RPMI8226 (cell line): ENCODE measurements at regions not wholly inside any gene's neighbourhood (a gene's known extent, or its start where the extent isn't known, plus 50 kb on each side); places are given as distances from the start of the nearest gene placed in this dataset.

Source experiments
- DNase-seq: peaks from one replicate; pipeline ENCODE4 v3.0.0-alpha.2; 2015

GRCh38 chr6:92810913-92811312, 608.4 kb downstream of the EPHA7 start:
- peak; percentile 42 for DNase-seq

DNA sequence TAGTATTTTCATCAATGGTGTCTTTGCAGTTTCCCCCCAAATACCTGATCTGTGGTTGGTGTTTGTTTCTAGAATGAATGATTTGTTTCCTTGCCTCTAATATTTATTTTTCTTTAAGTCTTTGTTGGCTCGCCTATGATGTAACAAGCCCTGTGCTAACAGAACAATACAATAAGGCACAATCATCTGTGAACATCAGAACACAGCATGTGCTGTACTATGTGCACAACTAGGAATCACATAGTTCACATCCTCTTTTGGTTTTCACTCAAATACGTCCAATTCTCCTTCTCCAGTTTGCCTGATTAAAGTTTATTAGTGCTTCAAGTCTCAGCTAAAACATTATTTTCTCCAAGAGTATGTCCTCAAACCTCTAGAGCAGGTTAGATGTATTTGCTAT, 613.1 kb downstream of the EPHA7 start:
- DNase-seq = no peak

GRCh38 chr6:92791403-92791802, 628.0 kb downstream of the EPHA7 start:
- DNase-seq = no peak

- peak; percentile 67 for DNase-seq
Observed at GRCh38 chr6:92790381-92790780, 629.0 kb downstream of the EPHA7 start.

DNA sequence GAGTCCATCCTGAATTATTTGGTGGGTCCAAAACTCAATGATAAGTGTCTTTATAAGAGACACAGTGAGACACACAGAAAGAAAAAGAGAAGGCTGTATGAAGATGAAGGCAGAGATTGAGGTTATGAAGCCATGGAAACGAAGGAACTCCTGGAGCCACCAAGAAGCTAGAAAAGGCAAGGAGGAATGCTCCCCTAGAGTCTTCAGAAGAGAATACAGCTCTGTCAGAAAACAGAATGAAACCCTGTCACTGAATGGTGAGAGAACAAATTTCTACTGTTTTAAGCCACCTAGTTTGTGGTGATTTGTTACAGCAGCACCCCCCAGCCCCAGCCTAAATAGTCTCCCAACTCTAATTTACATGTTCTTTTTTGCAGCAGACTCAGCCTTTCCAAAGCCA, 635.1 kb downstream of the EPHA7 start:
- DNase-seq = no peak

DNA sequence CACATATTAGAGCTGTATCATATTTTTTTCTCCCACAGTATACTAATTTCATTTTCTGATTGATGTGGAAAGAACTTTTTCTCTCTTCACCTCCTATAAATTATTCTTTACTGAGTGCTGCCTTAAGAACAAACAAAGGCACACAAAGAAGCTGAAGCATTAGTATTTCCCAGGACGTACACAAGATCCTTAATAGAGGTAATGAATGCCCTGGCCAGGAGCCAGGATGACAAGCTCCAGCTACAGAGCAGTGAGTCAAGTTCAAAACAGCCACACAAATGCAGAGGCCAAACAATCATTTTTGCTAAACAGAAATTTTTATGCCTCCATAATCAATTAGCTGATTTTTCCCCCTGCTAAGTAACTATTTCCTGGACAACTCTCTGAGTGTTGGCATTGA, 639.6 kb downstream of the EPHA7 start:
- peak; percentile 25 for DNase-seq

- peak; percentile 36 for DNase-seq
Observed at GRCh38 chr6:92777146-92777740, 642.1 kb downstream of the EPHA7 start.

DNA sequence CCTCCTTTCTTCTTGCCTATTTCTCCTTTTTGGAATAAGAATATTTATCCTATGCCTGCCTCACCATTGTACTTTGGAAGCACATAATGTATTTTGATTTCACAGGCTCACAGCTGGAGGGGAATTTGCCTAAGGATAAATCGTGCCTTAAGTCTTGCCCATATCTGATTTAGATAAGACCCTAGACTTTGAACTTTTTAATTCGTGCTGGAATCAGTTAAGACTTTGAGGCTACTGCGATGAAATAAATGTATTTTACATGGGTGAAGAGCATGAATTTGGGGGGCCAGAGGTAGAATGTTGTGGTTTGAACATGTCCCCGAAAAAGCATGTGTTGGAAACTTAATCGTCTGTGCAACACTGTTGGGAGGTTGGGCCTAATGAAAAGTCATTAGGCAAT, 648.8 kb downstream of the EPHA7 start:
- no peak for DNase-seq

- no peak for DNase-seq
Observed at GRCh38 chr6:92767101-92767500, 652.3 kb downstream of the EPHA7 start.

- no peak for DNase-seq
Observed at GRCh38 chr6:92763680-92764079, 655.7 kb downstream of the EPHA7 start.

- DNase-seq = no peak
Observed at GRCh38 chr6:92763274-92763584, 656.1 kb downstream of the EPHA7 start.

GRCh38 chr6:92762443-92763273, 656.7 kb downstream of the EPHA7 start:
- DNase-seq = no peak

GRCh38 chr6:92759178-92759577, 660.2 kb downstream of the EPHA7 start:
- DNase-seq = no peak

- no peak for DNase-seq
Observed at GRCh38 chr6:92757925-92758324, 661.4 kb downstream of the EPHA7 start.

- no peak for DNase-seq
Observed at GRCh38 chr6:92756912-92757311, 662.4 kb downstream of the EPHA7 start.

DNA sequence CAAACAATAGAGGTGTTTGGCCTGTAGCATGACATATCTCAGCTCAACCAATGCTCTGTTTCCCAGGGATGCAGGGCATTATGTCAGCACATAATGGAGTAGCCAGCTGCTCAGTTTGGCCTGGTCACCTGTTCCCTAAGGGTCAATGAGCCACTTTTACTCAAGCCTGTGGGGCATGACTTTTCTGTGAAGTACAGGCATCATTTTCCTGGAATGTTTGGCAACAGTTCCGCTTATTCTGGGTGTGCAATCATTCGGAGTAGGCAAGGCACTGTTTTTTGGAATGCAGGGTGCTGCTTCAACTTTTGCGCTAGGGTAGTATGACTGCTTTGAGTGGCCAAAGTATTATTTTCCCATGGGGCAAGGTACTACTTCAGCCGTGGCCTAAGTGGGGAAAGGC, 665.4 kb downstream of the EPHA7 start:
- no peak for DNase-seq

GRCh38 chr6:92752114-92752513, 667.2 kb downstream of the EPHA7 start:
- DNase-seq = no peak

DNA sequence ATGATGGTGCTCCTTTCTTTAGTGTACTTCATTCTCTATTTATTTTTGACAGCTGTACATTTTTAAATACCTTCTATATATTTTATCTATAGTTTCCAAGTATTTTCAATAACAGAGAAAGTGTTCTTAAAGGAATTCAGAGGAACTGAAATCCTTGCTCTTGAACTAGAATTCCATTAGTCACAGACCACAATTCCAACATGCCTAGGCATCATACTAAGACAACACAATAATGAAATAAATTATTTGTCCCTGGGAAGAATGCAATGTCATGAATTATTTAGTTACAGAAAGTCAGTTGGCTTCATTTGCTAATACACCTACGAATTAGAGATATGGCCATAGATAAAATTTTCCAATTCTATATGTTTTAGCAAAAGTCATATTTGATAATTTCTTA, 671.2 kb downstream of the EPHA7 start:
- no peak for DNase-seq

DNA sequence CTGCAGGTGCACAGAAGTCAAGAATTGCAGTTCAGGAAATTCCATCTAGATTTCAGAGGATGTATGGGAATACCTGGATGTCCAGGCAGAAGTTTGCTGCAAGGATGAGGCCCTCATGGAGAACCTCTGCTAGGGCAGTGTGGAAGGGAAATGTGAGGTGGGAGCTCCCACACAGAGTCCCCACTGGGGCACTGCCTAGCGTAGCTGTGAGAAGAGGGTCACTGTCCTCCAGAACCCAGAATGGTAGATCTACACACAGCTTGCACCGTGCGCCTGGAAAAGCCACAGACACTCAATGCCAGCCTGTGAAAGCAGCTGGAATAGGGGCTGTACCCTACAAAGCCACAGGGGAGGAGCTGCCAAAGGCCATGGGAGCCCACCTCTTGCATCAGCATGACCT, 681.4 kb downstream of the EPHA7 start:
- no peak for DNase-seq

- no peak for DNase-seq
Observed at GRCh38 chr6:92723390-92723931, 695.9 kb downstream of the EPHA7 start.

GRCh38 chr6:92719773-92720172, 699.6 kb downstream of the EPHA7 start:
- DNase-seq = no peak

DNA sequence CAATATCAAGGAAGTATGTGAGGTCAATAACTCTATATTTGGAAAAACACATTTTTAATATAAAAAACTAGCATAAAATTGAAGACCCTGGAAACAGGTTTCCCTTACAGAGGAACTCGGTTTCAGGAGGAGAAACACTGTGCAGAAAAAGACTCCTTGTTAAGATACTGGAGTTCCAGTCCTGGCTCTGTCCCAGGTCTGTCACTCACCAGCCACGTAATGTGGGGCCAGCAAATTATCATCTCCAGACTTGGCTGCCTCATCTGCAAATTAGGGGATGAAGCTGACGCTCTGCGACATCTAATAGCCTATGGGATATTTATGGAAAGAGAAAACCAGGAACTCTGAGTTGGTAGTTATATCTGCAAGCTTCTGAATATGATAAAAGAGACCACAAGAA, 702.7 kb downstream of the EPHA7 start:
- no peak for DNase-seq

GRCh38 chr6:92715991-92716390, 703.4 kb downstream of the EPHA7 start:
- DNase-seq = no peak

DNA sequence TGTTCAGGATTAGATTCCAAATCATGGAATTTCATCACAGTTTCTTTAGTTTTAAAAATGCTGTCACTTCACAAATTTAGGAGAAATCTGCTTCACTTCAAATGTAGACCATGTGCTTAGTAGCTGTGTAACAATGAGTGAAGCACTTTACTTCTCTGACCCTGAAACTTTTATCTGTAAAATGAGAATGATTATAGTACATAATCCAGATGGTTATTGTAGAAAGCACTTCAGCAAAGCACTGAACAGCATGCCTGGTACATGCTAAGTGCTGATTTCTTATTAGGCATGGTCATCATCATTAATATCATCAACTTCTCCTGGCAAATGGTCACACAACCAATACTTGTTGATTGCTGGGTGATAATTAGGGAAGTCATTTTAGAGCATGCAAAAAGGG, 705.0 kb downstream of the EPHA7 start:
- DNase-seq = no peak

DNA sequence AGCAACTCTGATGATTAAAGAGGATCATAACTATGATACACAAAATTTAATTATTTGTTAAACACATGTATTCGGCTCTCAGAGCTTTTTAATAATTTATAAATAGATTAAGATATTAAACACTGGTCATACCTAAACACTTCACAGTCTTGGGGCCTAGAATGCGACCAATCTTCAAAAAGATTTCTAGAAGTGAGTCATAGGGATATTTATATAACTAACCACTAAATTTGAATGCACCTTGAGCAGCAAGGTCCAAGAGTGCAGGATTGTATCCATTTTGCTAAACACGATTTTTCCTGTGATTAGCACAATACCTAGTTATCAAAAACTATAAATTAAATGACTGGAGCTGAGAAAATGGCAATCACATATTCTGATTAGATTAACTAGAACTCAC, 709.3 kb downstream of the EPHA7 start:
- DNase-seq = peak; percentile 14
